ENCODE measurements at regions not wholly inside any gene's neighbourhood (a gene's known extent, or its start where the extent isn't known, plus 50 kb on each side); places are given as distances from the start of the nearest gene placed in this dataset.

GRCh38 chr7:41280491-41280890 lies 422.4 kb downstream of the INHBA start:
- no peaks in the 10 kb centered on the region for H3K27me3 ChIP-seq (ENCODE audit: insufficient read depth)
- no peak for DNase-seq (ENCODE audit: low spot score)
- H3K4me3 ChIP-seq: no peak overlapping the region
- H3K27ac ChIP-seq (ENCODE audit: low read depth): no peak overlapping the region
- no peaks in the 10 kb centered on the region for H4K20me1 ChIP-seq (replicated peaks; ENCODE audit: insufficient read depth)
- no peaks in the 10 kb centered on the region for H3K79me2 ChIP-seq (replicated peaks; ENCODE audit: insufficient read depth)
- H3F3A ChIP-seq (replicated peaks; ENCODE audit: low read depth): no peaks in the 10 kb centered on the region
- H3K27me3 Mint-ChIP-seq (ENCODE audit: insufficient read depth, low read depth, poor library complexity): peaks cover 3% of the 10 kb centered on the region
- H3K36me3 Mint-ChIP-seq (ENCODE audit: low read depth): no peaks in the 10 kb centered on the region; the same call in 2 of the 3 replicates
- no peaks in the 10 kb centered on the region for H3K4me1 Mint-ChIP-seq
- H2AFZ ChIP-seq: no peak overlapping the region
- no peaks in the 10 kb centered on the region; the same call in 2 of the 3 replicates for H3K9me3 Mint-ChIP-seq
- ATAC-seq: no peak
- no peaks in the 10 kb centered on the region for H3K36me3 ChIP-seq (ENCODE audit: insufficient read depth)
- no peaks in the 10 kb centered on the region for H3K9me2 ChIP-seq (ENCODE audit: insufficient read depth)
- no peaks in the 10 kb centered on the region for H3K4me1 ChIP-seq (ENCODE audit: insufficient read depth)
- TF ChIP-seq ZNF114 (CRISPR knock-in tag; IDR thresholded peaks at IDR 0.05): no peak
- no peak for TF ChIP-seq CTCF (conservative IDR thresholded peaks at IDR 0.05; ENCODE audit: low read depth in 2 of 2)
- TF ChIP-seq REST (IDR thresholded peaks at IDR 0.05; ENCODE audit: unreplicated experiment): no peak
- TF ChIP-seq EZH2phosphoT487 (IDR thresholded peaks at IDR 0.05; ENCODE audit: unreplicated experiment): no peak
- TF ChIP-seq JUNB (IDR thresholded peaks at IDR 0.05; ENCODE audit: unreplicated experiment): no peak
- no peak for TF ChIP-seq ETS1 (IDR thresholded peaks at IDR 0.05)
- TF ChIP-seq STAT1 (IDR thresholded peaks at IDR 0.05; ENCODE audit: unreplicated experiment): no peak
- TF ChIP-seq POLR2AphosphoS5 (IDR thresholded peaks at IDR 0.05; ENCODE audit: low read depth): no peak
- TF ChIP-seq ZNF331 (CRISPR knock-in tag; IDR thresholded peaks at IDR 0.05; ENCODE audit: low read depth): no peak
- TF ChIP-seq CREB1 (CRISPR knock-in tag; IDR thresholded peaks at IDR 0.05; ENCODE audit: low read depth): no peak
- TF ChIP-seq NANOG (IDR thresholded peaks at IDR 0.05; ENCODE audit: borderline replicate concordance): no peak
- no peak for TF ChIP-seq ZNF462 (CRISPR knock-in tag; IDR thresholded peaks at IDR 0.05)
- no peak for TF ChIP-seq EZH2 (IDR thresholded peaks at IDR 0.05; ENCODE audit: low read depth, unreplicated experiment)
- no peak overlapping the region for H3K4me2 ChIP-seq
- no peak overlapping the region for H3K4me3 Mint-ChIP-seq
- H3K27ac Mint-ChIP-seq: no peak overlapping the region

All from GM23338 (cell line).